GM12878 (cell line): ENCODE measurements at regions not wholly inside any gene's neighbourhood (a gene's known extent, or its start where the extent isn't known, plus 50 kb on each side); places are given as distances from the start of the nearest gene placed in this dataset.

ENCODE experiments used
- ATAC-seq: fragments of 200-7000 bp; cut with Tn5 transposase; 3 replicates; pipeline ENCODE4 v1.9.1; 2020; ENCODE audit warnings: mild to moderate bottlenecking, moderate library complexity
- BruUV-seq: library from RNA; stranded (reverse); fragments of 400-500 nt; replicated peaks from 2 replicates; lab custom pipeline; 2021; lab: Mats Ljungman, UMichigan
- CTCF ChIA-PET: fragments of 300-600 bp; sonication (Branson Sonifier 250); formaldehyde crosslinking; extraction: SDS; loops from one replicate; lab custom pipeline; 2021; ENCODE audit warnings: inconsistent platforms; lab: Yijun Ruan, JAX
- POLR2A ChIA-PET: fragments of 350-600 bp; formaldehyde crosslinking; extraction: SDS; loops from one replicate; lab custom pipeline; 2021; ENCODE audit warnings: inconsistent platforms; lab: Charles Lee
- RAD21 ChIA-PET: fragments of 300-600 bp; sonication (Branson Sonifier 250); formaldehyde crosslinking; loops from one replicate; lab custom pipeline; 2023; ENCODE audit warnings: antibody characterized with exemption; ENCODE audit not compliant: unreplicated experiment; lab: Charles Lee
- SMC1A ChIA-PET: fragments of 300-600 bp; sonication (Branson Sonifier 250); formaldehyde crosslinking; loops from one replicate; lab custom pipeline; 2023; ENCODE audit not compliant: unreplicated experiment, uncharacterized antibody; lab: Charles Lee
- DNase-seq: peaks from one replicate; pipeline ENCODE4 v3.0.0-alpha.2; 2011; ENCODE audit warnings: low read depth, low spot score
- FAIRE-seq: peaks from 3 replicates; lab custom pipeline; 2011; peaks lifted over from hg19 to GRCh38; lab: Jason Lieb, UNC
- H2AFZ ChIP-seq: 2 replicates; pipeline ENCODE4 v1.6.0; 2011; ENCODE audit warnings: low read depth, low read length, control low read depth; ENCODE audit not compliant: control insufficient read depth
- H3K27ac ChIP-seq: 2 replicates; pipeline ENCODE4 v1.5.1; 2011; ENCODE audit warnings: control low read depth; ENCODE audit not compliant: control insufficient read depth, insufficient read depth
- H3K27me3 ChIP-seq, 2 experiments: replicated peaks in 1 of 2; 2 replicates each; pipeline versions ENCODE4 v1.6.0 to v1.6.1; 2011; ENCODE audit warnings: low read length in 1 of 2; ENCODE audit not compliant: control insufficient read depth in 2 of 2, insufficient read depth in 2 of 2
- H3K36me3 ChIP-seq, 2 experiments: 2 replicates each; pipeline ENCODE4 v1.5.1; 2011; ENCODE audit warnings: low read length in 1 of 2; ENCODE audit not compliant: control insufficient read depth in 2 of 2, insufficient read depth in 2 of 2
- H3K4me1 ChIP-seq: 2 replicates; pipeline ENCODE4 v1.6.1; 2011; ENCODE audit warnings: mild to moderate bottlenecking, low read length, moderate library complexity, mixed read lengths; ENCODE audit not compliant: control insufficient read depth, insufficient read depth
- H3K4me2 ChIP-seq: 2 replicates; pipeline ENCODE4 v1.6.0; 2011; ENCODE audit warnings: control low read depth; ENCODE audit not compliant: control insufficient read depth, insufficient read depth
- H3K4me3 ChIP-seq: fragments of 200-600 bp; sonication (generic); 2 replicates; pipeline ENCODE4 v1.5.1; 2016
- H3K79me2 ChIP-seq: 2 replicates; pipeline ENCODE4 v1.6.0; 2011; ENCODE audit warnings: low read length; ENCODE audit not compliant: control insufficient read depth, insufficient read depth
- H3K9ac ChIP-seq: 2 replicates; pipeline ENCODE4 v1.8.0; 2011; ENCODE audit warnings: low read length, control low read depth, mixed read lengths; ENCODE audit not compliant: control insufficient read depth, insufficient read depth
- H3K9me3 ChIP-seq: replicated peaks from 3 replicates; pipeline ENCODE4 v1.5.1; 2011; ENCODE audit warnings: mild to moderate bottlenecking, low read length; ENCODE audit not compliant: control insufficient read depth, insufficient read depth
- H4K20me1 ChIP-seq: 2 replicates; pipeline ENCODE4 v1.6.0; 2011; ENCODE audit not compliant: control insufficient read depth, insufficient read depth
- ASH2L ChIP-seq: fragments of 300-600, 200-600 bp; sonication (generic); IDR thresholded peaks from 2 replicates; pipeline ENCODE4 v1.6.1; 2017; ENCODE audit warnings: low read depth, mild to moderate bottlenecking, borderline replicate concordance
- BACH1 ChIP-seq: fragments of 450-650 bp; IDR thresholded peaks from 2 replicates; pipeline ENCODE4 v1.6.1; 2017; ENCODE audit warnings: mild to moderate bottlenecking, borderline replicate concordance
- BCLAF1 ChIP-seq: fragments of 450-650 bp; IDR thresholded peaks from 2 replicates; pipeline ENCODE4 v1.6.1; 2017; ENCODE audit warnings: antibody characterized with exemption, mild to moderate bottlenecking, moderate library complexity
- CEBPZ ChIP-seq: fragments of 150-350 bp; IDR thresholded peaks from 2 replicates; pipeline ENCODE4 v1.6.1; 2016; ENCODE audit warnings: low read depth, low read length
- ESRRA ChIP-seq: IDR thresholded peaks from 2 replicates; pipeline ENCODE4 v1.6.1; 2012; ENCODE audit warnings: mild to moderate bottlenecking, low read length, improper control_type of control experiment
- FOS ChIP-seq: IDR thresholded peaks from 3 replicates; pipeline ENCODE4 v1.6.1; 2011; ENCODE audit warnings: borderline replicate concordance; ENCODE audit not compliant: insufficient read length; ENCODE audit errors: extremely low read depth
- IKZF1 ChIP-seq: fragments of 450-650 bp; conservative IDR thresholded peaks from 2 replicates; pipeline ENCODE4 v1.6.1; 2017; ENCODE audit warnings: antibody characterized with exemption, mild to moderate bottlenecking
- IRF3 ChIP-seq: fragments of 450-650 bp; IDR thresholded peaks from 2 replicates; pipeline ENCODE4 v1.6.1; 2014; ENCODE audit warnings: mild to moderate bottlenecking
- NFYB ChIP-seq: IDR thresholded peaks from 2 replicates; pipeline ENCODE4 v1.6.1; 2011; ENCODE audit warnings: low read depth, mild to moderate bottlenecking, low read length, improper control_type of control experiment, moderate library complexity; ENCODE audit not compliant: insufficient read depth
- PAX5 ChIP-seq: IDR thresholded peaks from 2 replicates; pipeline ENCODE4 v1.6.1; 2011; ENCODE audit warnings: low read depth, low read length, borderline replicate concordance
- RAD51 ChIP-seq: fragments of 450-650 bp; IDR thresholded peaks from 2 replicates; pipeline ENCODE4 v1.6.1; 2016; ENCODE audit warnings: moderate library complexity, mild to moderate bottlenecking, inconsistent platforms
- SMC3 ChIP-seq: IDR thresholded peaks from 2 replicates; pipeline ENCODE4 v1.6.1; 2011; ENCODE audit warnings: low read length, improper control_type of control experiment, borderline replicate concordance
- STAT1 ChIP-seq: fragments of 450-650 bp; conservative IDR thresholded peaks from 2 replicates; pipeline ENCODE4 v1.6.1; 2014; ENCODE audit warnings: antibody characterized with exemption, mild to moderate bottlenecking
- SUZ12 ChIP-seq: fragments of 200-600 bp; sonication (generic); IDR thresholded peaks from one replicate; pipeline ENCODE4 v1.6.1; 2018; ENCODE audit warnings: antibody characterized with exemption, mild to moderate bottlenecking; ENCODE audit not compliant: unreplicated experiment
- TCF7 ChIP-seq: IDR thresholded peaks from 2 replicates; pipeline ENCODE4 v1.6.1; 2014; ENCODE audit warnings: antibody characterized with exemption, borderline replicate concordance
- YBX1 ChIP-seq: fragments of 450-650 bp; IDR thresholded peaks from 2 replicates; pipeline ENCODE4 v1.6.1; 2016; ENCODE audit warnings: antibody characterized with exemption
- ZNF217 ChIP-seq: fragments of 450-650 bp; IDR thresholded peaks from 2 replicates; pipeline ENCODE4 v1.6.1; 2017; ENCODE audit warnings: antibody characterized with exemption, mild to moderate bottlenecking
- ZNF622 ChIP-seq: fragments of 450-650 bp; IDR thresholded peaks from 2 replicates; pipeline ENCODE4 v1.6.1; 2017; ENCODE audit warnings: mild to moderate bottlenecking, inconsistent platforms
- WGBS: methylation state at CpG from one replicate; pipeline ENCODE4 v1.1.6; 2016; ENCODE audit warnings: low lambda C conversion rate; ENCODE audit not compliant: insufficient replicate concordance, insufficient coverage; ENCODE audit errors: missing lambda C conversion rate; 5-methylcytosine and 5-hydroxymethylcytosine counted together
- in situ Hi-C: fragments of 300-500 bp; cut with MboI; formaldehyde crosslinking; loops from 9 replicates; pipeline ENCODE4 v1.14.3; 2018; ENCODE audit warnings: mixed read lengths
- intact Hi-C: fragments of 100-400 bp; cut with micrococcal nuclease; formaldehyde crosslinking; loops from one replicate; pipeline ENCODE4 v1.14.2; 2022; ENCODE audit not compliant: unreplicated experiment

- TF ChIP-seq CEBPZ (no peak), RAD51 (no peak), IRF3 (no peak), SMC3 (no peak), FOS (no peak), NFYB (no peak), YBX1 (no peak), ASH2L (no peak), ZNF217 (no peak), TCF7 (no peak)
Observed at GRCh38 chr6:84601366-84601765, 163.0 kb downstream of the TBX18 start (continued).

- ChIA-PET CTCF (interaction anchor here (0.5 kb wide), 1 partner anchor 342 kb away, joined by 3 read pairs; no protein-coding TSS in a partner anchor), POLR2A (no interaction called here), SMC1A (no interaction called here), RAD21 (no interaction called here)
- WGBS, result 39% methylated on average over 1 of the region's 1 CpG
- no peaks in the 10 kb centered on the region for H3K27me3 ChIP-seq
- no peak overlapping the region for H2AFZ ChIP-seq
- no peaks in the 10 kb centered on the region for H3K9me3 ChIP-seq
- ATAC-seq (no peak), FAIRE-seq (no peak), DNase-seq (no peak)
- in situ Hi-C loops, result no loop called here
- no peak overlapping the region for H3K4me3 ChIP-seq
- no peak overlapping the region for H3K9ac ChIP-seq
- intact Hi-C loops, result no loop called here
- no peaks in the 10 kb centered on the region for H3K36me3 ChIP-seq
- BruUV-seq, result no TSS peak
- H3K4me1 ChIP-seq, result no peaks in the 10 kb centered on the region
- no peaks in the 10 kb centered on the region for H3K79me2 ChIP-seq
- no peak overlapping the region for H3K4me2 ChIP-seq
- H3K27ac ChIP-seq, result no peak overlapping the region
- no peaks in the 10 kb centered on the region for H4K20me1 ChIP-seq
- TF ChIP-seq IKZF1 (no peak), BACH1 (no peak), STAT1 (no peak), BCLAF1 (no peak), SUZ12 (no peak), PAX5 (no peak), ZNF622 (no peak), ESRRA (no peak)
Observed at GRCh38 chr6:84599991-84600390, 164.4 kb downstream of the TBX18 start.
